HG03060 (cell line): ENCODE measurements at regions not wholly inside any gene's neighbourhood (a gene's known extent, or its start where the extent isn't known, plus 50 kb on each side); places are given as distances from the start of the nearest gene placed in this dataset.
"Not testable (repeated sequence)": the region's sequence is repeated elsewhere in the genome, so short reads cannot be mapped to it uniquely, and the experiment has no call there.

Source experiments
- ATAC-seq: cut with Tn5 transposase; IDR thresholded peaks from one replicate; pipeline ENCODE4 v1.9.1; 2021; ENCODE audit warnings: low read depth, moderate number of reproducible peaks; ENCODE audit not compliant: unreplicated experiment

GRCh38 chrX:63192366-63193041, 158.6 kb downstream of the SPIN4 start:
- not testable (repeated sequence) for ATAC-seq

GRCh38 chrX:63186137-63186536, 165.0 kb downstream of the SPIN4 start:
- no peak for ATAC-seq

- peak; percentile 50 for ATAC-seq
Observed at GRCh38 chrX:63179852-63180251, 171.3 kb downstream of the SPIN4 start.

GRCh38 chrX:63176578-63176977, 174.6 kb downstream of the SPIN4 start:
- ATAC-seq = not testable (repeated sequence)

DNA sequence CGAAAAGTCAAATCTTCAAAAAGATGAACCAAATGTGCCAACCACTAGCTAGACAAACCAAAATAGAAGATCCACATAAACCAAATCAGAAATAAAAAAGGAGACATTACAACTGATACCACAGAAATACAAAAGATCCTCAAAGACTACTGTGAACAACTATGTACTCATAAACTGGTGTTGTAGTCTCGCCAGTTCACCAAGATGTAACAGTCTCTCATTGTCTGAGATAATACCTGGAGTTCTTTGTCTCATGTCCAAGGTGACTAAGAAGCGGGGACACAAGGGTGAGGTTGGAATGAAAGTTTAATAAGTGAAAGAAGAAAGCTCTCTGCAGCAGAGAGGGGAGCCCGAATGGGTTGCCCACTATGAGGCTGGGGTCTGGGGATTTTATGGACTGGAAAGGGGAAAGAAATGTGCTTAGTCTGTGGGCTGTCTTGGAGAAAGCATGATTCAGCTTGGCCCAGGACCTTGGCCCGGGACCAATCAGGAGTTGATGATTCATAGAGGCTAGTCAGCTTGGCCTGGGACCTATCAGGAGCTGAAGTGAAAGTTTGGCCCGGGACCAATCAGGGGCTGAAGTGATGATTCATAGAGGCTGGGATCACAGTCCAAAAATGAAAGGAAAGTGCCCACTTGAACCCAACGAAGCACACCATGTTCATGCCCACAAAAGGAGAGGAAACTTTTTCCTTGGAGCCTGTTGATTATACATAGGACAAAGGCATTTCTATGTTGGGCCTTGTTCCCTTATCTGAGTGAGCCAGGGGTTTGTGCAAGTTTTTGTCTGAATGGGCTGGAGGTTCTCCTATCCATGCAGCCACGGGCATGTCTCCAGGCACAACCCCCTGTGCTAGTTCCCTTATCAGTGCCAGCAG, 177.1 kb downstream of the SPIN4 start:
- ATAC-seq = not testable (repeated sequence)

GRCh38 chrX:63169416-63169815, 181.7 kb downstream of the SPIN4 start:
- not testable (repeated sequence) for ATAC-seq

GRCh38 chrX:63168949-63169348, 182.2 kb downstream of the SPIN4 start:
- not testable (repeated sequence) for ATAC-seq

GRCh38 chrX:63167002-63167401, 184.1 kb downstream of the SPIN4 start:
- ATAC-seq = not testable (repeated sequence)

DNA sequence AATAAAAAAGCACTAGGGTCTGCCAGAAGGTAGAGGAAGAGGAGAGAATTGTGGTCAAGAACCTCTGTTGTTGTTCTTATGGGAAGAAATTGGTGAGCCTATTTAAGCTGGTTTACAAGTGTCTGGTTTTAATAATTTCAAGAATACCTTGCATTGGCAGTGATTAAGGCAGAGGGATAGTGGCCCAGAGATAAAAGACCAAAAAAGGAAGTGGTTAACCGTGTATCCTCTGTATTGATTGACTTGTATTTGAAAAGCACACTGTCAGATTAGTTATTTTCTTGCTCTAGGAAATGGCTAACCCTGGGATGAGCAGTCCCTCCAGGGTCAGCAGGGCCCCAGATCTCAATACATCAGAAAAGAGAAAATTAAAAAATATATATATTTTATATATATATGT, 190.1 kb downstream of the SPIN4 start:
- not testable (repeated sequence) for ATAC-seq

DNA sequence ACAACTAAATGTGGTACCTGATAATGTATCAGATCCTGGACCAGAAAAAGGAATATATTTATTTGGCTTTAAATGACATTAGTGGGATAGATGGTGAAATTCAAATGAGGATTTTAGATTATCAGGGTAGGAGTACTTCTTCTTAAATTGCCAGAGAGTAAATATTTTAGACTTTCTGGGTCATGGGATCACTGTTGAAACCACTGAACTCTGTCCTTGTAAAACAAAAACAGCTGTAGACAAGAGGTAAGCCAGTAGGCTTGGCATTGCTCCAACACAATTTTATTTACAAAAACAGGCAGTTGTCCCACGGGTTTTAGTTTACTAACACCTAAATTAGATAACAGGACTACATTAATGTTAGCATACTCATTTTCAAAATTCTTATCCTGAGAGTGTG, 190.8 kb downstream of the SPIN4 start:
- not testable (repeated sequence) for ATAC-seq

DNA sequence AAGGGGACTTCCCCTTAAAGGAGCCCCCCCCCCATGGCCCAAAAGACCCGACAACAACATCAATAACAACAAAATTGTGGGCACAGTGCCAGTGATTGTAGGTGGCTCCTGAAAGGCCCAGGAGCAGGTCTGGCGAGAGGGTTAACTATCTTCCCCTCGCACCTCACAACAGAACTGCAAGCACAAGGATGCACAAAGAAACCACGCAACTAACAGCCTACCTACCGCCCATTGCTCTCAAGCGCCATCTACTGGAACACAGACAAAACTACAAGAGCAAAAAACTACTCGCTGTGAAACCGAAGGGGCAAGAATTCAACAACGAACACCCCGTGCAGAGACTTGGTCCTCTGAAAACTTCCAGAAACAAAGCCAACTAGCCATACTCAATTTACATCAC, 205.6 kb downstream of the SPIN4 start:
- not testable (repeated sequence) for ATAC-seq

DNA sequence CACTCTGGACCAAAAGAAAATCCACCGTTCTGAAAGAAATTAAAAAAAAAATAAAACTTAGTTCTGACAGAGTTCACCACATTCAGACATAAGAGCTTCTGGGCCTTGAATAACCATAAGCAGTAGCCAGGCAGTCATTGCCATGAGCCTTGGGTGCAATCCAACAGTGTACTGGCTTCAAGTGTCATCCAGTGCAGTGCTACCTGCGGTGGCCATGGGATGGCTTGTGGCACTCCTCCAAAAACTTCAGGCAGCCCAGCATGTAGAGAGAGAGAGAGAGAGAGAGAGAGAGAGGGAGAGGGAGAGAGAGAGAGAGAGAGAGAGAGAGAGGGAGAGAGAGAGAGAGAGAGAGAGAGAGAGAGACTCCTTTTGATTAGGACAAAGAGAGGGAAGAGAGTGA, 208.5 kb downstream of the SPIN4 start:
- not testable (repeated sequence) for ATAC-seq

- not testable (repeated sequence) for ATAC-seq
Observed at GRCh38 chrX:63135859-63136258, 215.3 kb downstream of the SPIN4 start.

DNA sequence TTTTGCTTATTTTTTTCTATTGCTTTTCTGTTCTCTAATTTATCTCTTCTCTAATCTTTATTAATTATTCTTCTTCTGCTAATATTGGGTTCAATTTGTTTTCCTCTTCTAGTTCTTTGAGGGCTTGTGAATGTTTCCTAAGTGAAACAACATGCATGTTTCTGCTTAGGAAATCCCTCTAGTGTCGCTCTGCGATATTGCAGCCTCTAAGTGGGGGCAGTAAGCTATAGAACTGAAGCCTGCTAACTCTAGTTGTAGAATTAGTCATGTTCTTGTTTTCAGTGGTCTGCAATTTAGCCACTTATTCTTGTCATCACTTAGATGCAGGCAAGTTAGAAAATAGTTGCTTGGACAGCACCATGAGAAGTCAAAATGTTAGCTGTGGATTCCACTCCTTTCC, 222.6 kb downstream of the SPIN4 start:
- ATAC-seq = peak; percentile 75

GRCh38 chrX:63115196-63115595, 235.9 kb downstream of the SPIN4 start:
- no peak for ATAC-seq

GRCh38 chrX:63101879-63102620, 249.1 kb downstream of the SPIN4 start:
- no peak for ATAC-seq

DNA sequence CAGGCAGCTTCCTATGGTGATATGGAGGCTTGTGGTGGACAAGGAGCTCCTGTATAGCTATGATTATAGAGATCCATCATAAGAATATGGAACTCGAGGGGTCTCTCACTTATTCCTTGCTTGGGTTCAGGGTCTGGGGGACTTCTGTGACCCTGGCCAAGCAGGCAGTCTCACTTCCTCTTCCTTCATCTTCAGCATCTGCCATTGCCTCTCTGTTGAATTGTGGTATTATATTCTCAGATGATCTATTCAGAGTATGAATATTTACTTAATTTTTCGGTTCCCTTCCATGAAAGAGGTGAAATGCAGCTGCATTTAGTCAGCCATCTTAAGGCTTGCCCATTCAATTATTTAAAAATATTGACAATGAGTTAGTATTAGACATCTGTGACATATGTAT, 292.9 kb downstream of the SPIN4 start:
- no peak for ATAC-seq

GRCh38 chrX:63050225-63050624, 300.9 kb downstream of the SPIN4 start:
- no peak for ATAC-seq

DNA sequence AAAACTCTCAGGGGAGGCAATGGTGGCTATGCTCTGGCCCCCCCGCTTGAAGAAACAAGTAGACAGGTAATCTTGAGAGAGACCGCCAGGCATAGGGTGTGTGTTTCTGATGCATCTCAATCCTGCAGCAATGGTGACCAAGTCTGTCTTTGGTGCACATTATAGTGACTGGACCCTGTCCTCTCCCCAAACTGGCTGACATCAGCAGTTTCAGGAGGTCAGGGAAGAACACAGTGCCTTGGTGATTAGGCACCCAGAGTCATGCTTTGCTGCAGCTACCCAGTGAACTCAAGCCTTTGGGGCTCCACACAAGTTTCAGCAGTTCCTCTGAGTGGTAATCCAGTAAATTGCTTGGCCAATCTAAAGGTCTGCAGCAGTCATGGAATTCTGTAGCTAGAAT, 318.3 kb downstream of the SPIN4 start:
- ATAC-seq = no peak

DNA sequence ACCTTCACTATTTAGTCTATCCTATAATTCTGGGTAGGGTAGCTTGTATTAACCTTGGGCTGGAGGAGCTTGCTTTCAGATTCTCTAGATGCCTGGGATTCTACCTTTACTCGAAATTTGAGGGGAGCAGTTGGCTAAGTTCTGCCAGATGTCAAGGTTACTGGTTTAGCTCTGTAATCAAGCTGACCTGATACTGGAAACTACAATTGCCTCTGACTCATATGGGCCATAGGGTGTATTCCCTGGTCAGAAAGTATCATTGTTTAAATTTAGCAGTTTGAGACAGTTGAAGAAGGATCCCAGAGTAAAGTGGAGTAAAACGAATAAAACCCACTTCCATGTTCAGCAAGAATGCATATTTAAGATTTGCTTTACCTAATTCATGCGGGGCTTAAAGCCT, 337.6 kb downstream of the SPIN4 start:
- ATAC-seq = no peak

DNA sequence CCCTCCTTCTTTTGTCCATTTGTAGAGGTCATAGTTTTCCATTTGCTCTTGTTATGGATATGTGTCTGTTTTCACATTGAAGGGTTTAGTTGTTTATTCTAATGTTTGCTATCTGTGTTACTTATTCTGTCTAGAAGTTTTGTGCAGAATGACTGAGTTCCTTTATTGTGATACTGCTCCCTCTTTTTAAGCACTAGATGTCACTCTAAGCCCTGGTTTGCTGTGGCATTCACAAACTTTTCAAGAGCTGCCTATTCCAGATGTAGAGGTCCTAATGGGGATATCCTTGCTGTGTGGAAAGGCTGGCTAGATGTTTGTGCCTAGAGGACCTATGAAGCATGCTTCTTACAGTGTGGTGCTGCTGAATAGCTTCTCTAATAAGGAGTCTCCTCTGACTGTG, 338.6 kb downstream of the SPIN4 start:
- ATAC-seq = no peak
